Activated CD8-positive, alpha-beta T cell treated with anti-CD3 and anti-CD28 coated beads for 36 hours (primary cell): ENCODE measurements at regions not wholly inside any gene's neighbourhood (a gene's known extent, or its start where the extent isn't known, plus 50 kb on each side); places are given as distances from the start of the nearest gene placed in this dataset.

Source experiments
- ATAC-seq: fragments of 200-7000 bp; cut with Tn5 transposase; one replicate; pipeline ENCODE4 v1.10.0; 2021; ENCODE audit warnings: mild to moderate bottlenecking, moderate library complexity
- CTCF ChIA-PET: fragments of 350-600 bp; sonication (Branson Sonifier 250); formaldehyde crosslinking; loops from one replicate; lab custom pipeline; 2021; ENCODE audit warnings: antibody characterized with exemption; lab: Charles Lee
- POLR2A ChIA-PET: fragments of 350-600 bp; sonication (Branson Sonifier 250); formaldehyde crosslinking; loops from one replicate; lab custom pipeline; 2021; ENCODE audit warnings: antibody characterized with exemption; lab: Charles Lee
- DNase-seq: peaks from one replicate; pipeline ENCODE4 v3.0.0-alpha.2; 2020
- H3K27ac Mint-ChIP-seq: one replicate; pipeline ENCODE4 v1.8.0; 2021; ENCODE audit warnings: mild to moderate bottlenecking, mixed read lengths
- H3K27me3 Mint-ChIP-seq: one replicate; pipeline ENCODE4 v1.8.0; 2021; ENCODE audit warnings: mixed read lengths
- H3K36me3 Mint-ChIP-seq: one replicate; pipeline ENCODE4 v1.8.0; 2021; ENCODE audit warnings: low read depth, mixed read lengths
- H3K4me1 Mint-ChIP-seq: one replicate; pipeline ENCODE4 v1.8.0; 2021; ENCODE audit warnings: low read depth, mixed read lengths
- H3K4me3 Mint-ChIP-seq: one replicate; pipeline ENCODE4 v1.8.0; 2021; ENCODE audit warnings: mild to moderate bottlenecking, moderate library complexity, mixed read lengths
- H3K9me3 Mint-ChIP-seq: one replicate; pipeline ENCODE4 v1.8.0; 2021; ENCODE audit warnings: mixed read lengths
- intact Hi-C: fragments of 100-400 bp; cut with micrococcal nuclease; formaldehyde crosslinking; loops from one replicate; pipeline ENCODE4 v1.10.0; 2022
- TF ChIP-seq, protein P1 (sequence below): fragments of 200-600 bp; IDR thresholded peaks from one replicate; pipeline ENCODE4 v1.8.0; 2022; ENCODE audit warnings: antibody characterized with exemption, mild to moderate bottlenecking

DNA sequence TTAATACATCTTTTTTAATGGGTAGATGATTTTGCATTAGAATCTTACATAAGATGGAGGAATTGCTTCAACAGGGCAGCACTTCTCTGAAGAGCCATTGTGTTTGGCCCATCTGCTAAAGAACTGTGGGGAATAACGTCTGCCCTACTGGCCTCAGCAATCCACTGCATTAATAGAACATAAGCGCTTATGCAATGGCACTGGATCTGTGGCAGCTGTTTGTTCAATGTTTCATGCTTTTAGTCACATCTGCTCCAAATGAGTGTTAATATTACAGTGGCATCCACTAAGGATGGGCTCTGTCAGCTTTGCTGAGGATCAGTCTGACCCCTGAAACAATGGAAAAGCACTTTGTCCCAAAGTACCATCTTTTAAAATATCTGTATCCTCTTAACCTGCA is 279.0 kb upstream of the GK2 start:
- ATAC-seq (no peak), DNase-seq (no peak)
- POLR2A ChIA-PET: no interaction called here
- intact Hi-C loops: no loop called here
- CTCF ChIA-PET: no interaction called here
- Mint-ChIP-seq H3K27ac (no peak overlapping the region), H3K9me3 (no peaks in the 10 kb centered on the region), H3K4me3 (no peak overlapping the region), H3K4me1 (no peaks in the 10 kb centered on the region), H3K36me3 (no peaks in the 10 kb centered on the region), H3K27me3 (no peaks in the 10 kb centered on the region)
- TF ChIP-seq, protein P1, sequence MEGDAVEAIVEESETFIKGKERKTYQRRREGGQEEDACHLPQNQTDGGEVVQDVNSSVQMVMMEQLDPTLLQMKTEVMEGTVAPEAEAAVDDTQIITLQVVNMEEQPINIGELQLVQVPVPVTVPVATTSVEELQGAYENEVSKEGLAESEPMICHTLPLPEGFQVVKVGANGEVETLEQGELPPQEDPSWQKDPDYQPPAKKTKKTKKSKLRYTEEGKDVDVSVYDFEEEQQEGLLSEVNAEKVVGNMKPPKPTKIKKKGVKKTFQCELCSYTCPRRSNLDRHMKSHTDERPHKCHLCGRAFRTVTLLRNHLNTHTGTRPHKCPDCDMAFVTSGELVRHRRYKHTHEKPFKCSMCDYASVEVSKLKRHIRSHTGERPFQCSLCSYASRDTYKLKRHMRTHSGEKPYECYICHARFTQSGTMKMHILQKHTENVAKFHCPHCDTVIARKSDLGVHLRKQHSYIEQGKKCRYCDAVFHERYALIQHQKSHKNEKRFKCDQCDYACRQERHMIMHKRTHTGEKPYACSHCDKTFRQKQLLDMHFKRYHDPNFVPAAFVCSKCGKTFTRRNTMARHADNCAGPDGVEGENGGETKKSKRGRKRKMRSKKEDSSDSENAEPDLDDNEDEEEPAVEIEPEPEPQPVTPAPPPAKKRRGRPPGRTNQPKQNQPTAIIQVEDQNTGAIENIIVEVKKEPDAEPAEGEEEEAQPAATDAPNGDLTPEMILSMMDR: no peak

DNA sequence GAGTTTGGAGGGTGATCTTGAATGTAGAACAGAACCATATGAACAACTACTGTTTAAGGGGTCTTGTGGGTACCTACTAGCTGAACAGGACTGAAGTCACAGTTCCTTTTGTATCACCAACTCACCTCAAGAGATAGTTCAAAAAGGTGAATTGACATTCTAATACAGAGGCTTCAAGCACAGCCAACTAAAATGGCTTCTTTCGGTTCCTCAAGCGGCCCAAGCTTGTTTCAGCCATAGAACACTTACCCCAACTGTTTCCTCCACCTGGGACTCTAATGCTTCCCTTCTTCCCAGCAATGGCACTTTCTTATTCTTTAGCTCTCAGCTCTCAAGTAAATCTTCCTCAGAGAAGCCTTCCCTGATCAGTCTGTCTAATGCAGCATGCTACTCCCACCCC is 277.5 kb upstream of the GK2 start:
- Mint-ChIP-seq H3K4me3 (no peak overlapping the region), H3K27me3 (no peaks in the 10 kb centered on the region), H3K36me3 (no peaks in the 10 kb centered on the region), H3K4me1 (no peaks in the 10 kb centered on the region), H3K27ac (no peak overlapping the region), H3K9me3 (no peaks in the 10 kb centered on the region)
- ChIA-PET CTCF (no interaction called here), POLR2A (no interaction called here)
- TF ChIP-seq, protein P1: no peak
- intact Hi-C loops: no loop called here
- ATAC-seq (no peak), DNase-seq (no peak)

- ATAC-seq (no peak), DNase-seq (no peak)
- Mint-ChIP-seq H3K27ac (no peak overlapping the region), H3K9me3 (no peaks in the 10 kb centered on the region), H3K36me3 (no peaks in the 10 kb centered on the region), H3K4me3 (no peak overlapping the region), H3K4me1 (no peaks in the 10 kb centered on the region), H3K27me3 (no peaks in the 10 kb centered on the region)
- TF ChIP-seq, protein P1: no peak
- CTCF ChIA-PET: no interaction called here
- intact Hi-C loops: no loop called here
- POLR2A ChIA-PET: no interaction called here
Measured at GRCh38 chr4:79684516-79684915, 276.5 kb upstream of the GK2 start.

DNA sequence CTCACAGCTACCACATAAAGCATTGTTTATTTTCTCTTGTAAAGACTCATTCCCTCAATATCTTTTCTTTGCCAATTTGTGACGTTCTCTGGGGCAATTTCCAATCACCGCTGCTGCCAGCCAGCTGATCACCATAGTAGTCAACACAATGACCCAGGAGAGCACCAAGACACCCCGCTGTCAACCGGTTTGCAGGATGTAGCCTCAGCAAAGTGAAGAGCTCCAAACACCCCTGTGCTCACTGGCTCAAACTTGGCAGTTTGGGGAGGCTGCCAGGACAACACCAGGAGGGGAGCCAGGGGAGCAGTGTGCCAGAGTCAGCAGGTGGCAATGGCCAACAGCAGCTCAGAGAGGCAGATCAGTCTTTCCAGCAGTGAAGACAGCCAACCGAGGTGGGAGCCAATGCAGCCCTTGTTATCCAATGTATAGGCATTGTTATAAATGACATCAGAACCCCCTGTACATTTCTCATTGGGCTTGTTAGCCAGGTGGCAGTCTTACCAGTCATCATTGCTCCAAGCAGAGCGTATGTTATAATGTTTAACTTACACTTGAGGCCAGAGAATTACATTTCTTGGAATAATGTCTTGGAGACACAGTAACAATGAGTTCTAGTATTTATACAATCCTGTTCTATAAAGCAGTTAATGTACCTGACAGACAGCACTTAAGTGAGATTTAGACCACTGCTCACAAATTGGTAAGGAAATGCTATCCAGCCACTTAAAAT is 274.9 kb upstream of the GK2 start:
- intact Hi-C loops: no loop called here
- H3K27ac Mint-ChIP-seq: no peak overlapping the region
- peaks cover 7% of the 10 kb centered on the region for H3K4me1 Mint-ChIP-seq
- no peaks in the 10 kb centered on the region for H3K27me3 Mint-ChIP-seq
- H3K9me3 Mint-ChIP-seq: no peaks in the 10 kb centered on the region
- no peak overlapping the region for H3K4me3 Mint-ChIP-seq
- TF ChIP-seq, protein P1: no peak
- ChIA-PET POLR2A (no interaction called here), CTCF (interaction anchor here (1.1 kb wide), 1 partner anchor 32 kb away, joined by 3 read pairs; no protein-coding TSS in a partner anchor)
- DNase-seq (no peak), ATAC-seq (no peak)
- no peaks in the 10 kb centered on the region for H3K36me3 Mint-ChIP-seq

- Mint-ChIP-seq H3K9me3 (no peaks in the 10 kb centered on the region), H3K4me3 (no peak overlapping the region), H3K36me3 (no peaks in the 10 kb centered on the region), H3K27ac (no peak overlapping the region), H3K27me3 (no peaks in the 10 kb centered on the region), H3K4me1 (peaks cover 7% of the 10 kb centered on the region)
- no peak for DNase-seq
- CTCF ChIA-PET: interaction anchor here (1.1 kb wide), 1 partner anchor 31 kb away, joined by 3 read pairs; no protein-coding TSS in a partner anchor
- ATAC-seq: no peak
- TF ChIP-seq, protein P1: no peak
- intact Hi-C loops: no loop called here
- POLR2A ChIA-PET: no interaction called here
Measured at GRCh38 chr4:79682161-79682560, 274.1 kb upstream of the GK2 start.
